D721Med (cell line): ENCODE measurements at regions not wholly inside any gene's neighbourhood (a gene's known extent, or its start where the extent isn't known, plus 50 kb on each side); places are given as distances from the start of the nearest gene placed in this dataset.

Source experiments
- DNase-seq: peaks from one replicate; pipeline ENCODE4 v3.0.0; 2011; ENCODE audit warnings: low spot score; ENCODE audit not compliant: insufficient read length
- FAIRE-seq: peaks from 2 replicates; lab custom pipeline; 2011; peaks lifted over from hg19 to GRCh38; lab: Jason Lieb, UNC
- CTCF ChIP-seq: IDR thresholded peaks from 2 replicates; pipeline ENCODE4 v1.5.1; 2012; ENCODE audit warnings: mild to moderate bottlenecking, control low read depth; ENCODE audit not compliant: insufficient read depth; ENCODE audit errors: missing control alignments

DNA sequence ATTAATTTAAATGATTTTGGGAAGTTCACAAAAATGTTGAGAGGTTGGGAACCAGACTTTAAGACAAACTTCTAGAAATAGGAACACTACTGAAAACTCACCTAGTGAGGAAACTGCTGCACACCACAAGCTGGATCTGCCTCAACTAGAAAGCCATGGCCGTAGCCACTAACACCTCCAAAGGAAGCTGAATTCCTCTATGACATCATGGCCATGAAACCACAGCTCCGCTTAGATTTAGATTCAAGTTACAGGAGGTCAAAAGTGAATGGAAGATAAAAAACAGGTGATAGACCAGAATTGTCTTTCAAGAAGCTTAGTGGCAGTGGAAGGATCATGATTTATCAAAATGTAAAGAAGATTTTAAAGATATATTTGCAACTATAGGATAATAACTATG, 208.8 kb upstream of the ALG10 start:
- no peak for FAIRE-seq
- DNase-seq = no peak
- no peak for TF ChIP-seq CTCF

- FAIRE-seq (no peak), DNase-seq (no peak)
- no peak for TF ChIP-seq CTCF
Observed at GRCh38 chr12:33817713-33818112, 204.6 kb upstream of the ALG10 start.

- DNase-seq (no peak), FAIRE-seq (no peak)
- TF ChIP-seq CTCF = no peak
Observed at GRCh38 chr12:33818313-33818712, 204.0 kb upstream of the ALG10 start.

DNA sequence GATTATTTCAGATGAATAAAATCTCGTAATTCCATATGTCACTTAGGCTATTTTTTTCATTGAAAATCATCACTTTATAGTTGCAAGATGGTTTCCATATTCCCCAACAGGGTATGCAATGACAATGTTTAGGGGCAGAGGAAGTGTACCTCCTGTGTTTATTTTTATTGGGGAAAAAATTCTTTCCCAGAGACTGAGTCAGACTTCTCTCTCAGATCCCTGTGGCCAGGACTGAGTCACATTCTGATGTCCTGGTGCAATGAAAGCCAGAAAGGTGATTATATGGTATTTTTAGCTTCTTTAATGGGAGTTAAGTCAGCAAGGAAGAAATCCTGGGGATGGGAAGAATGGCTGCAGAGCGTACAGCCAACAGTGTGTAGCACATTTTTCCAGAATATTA, 196.9 kb upstream of the ALG10 start:
- no peak for TF ChIP-seq CTCF
- no peak for DNase-seq
- no peak for FAIRE-seq

DNA sequence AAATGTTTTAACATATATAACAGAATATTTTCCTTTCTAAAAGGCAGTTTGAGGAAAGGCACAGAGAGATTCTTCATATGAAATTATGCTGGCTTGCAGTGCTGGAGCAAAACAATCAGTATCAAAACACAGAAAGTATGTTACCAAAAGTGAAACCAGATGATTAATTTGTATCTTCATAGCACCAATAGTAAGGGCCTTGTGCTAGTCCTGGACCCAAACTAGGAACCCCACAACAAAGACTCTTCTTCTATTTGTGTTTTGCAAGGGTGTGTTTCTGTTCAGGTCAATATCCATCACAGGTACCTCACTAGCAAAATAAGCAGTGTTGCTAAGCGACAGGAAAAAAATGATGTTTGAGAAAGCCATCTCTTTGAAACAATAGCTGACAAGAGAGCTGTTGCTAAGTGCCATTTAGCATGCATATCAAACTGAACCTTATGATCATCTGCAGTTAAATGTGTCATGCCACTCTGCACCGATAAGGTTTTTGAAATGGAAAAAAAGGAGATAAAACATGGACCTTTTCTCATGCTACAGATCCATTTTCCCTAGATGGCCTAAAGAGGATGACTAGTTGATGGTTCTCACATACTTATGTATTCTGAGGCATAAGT, 196.2 kb upstream of the ALG10 start:
- DNase-seq (no peak), FAIRE-seq (no peak)
- TF ChIP-seq CTCF = no peak

- no peak for FAIRE-seq
- TF ChIP-seq CTCF = no peak
- DNase-seq = no peak
Observed at GRCh38 chr12:33828326-33828725, 194.0 kb upstream of the ALG10 start.

GRCh38 chr12:33830070-33830469, 192.2 kb upstream of the ALG10 start:
- no peak for FAIRE-seq
- no peak for DNase-seq
- no peak for TF ChIP-seq CTCF
